Left renal pelvis (tissue), 4 donors: ENCODE measurements at regions not wholly inside any gene's neighbourhood (a gene's known extent, or its start where the extent isn't known, plus 50 kb on each side); places are given as distances from the start of the nearest gene placed in this dataset.
"Not testable (repeated sequence)": the region's sequence is repeated elsewhere in the genome, so short reads cannot be mapped to it uniquely, and the experiment has no call there.

Experiments
- DNase-seq, 4 donors: peaks; one replicate each; pipeline ENCODE4 v3.0.0-alpha.2; 2013; ENCODE audit warnings: low read depth in 4 of 4, low spot score in 3 of 4

GRCh38 chr9:97105220-97105619 is 66.3 kb upstream of the CTSV start:
- DNase-seq, result not testable (repeated sequence)

GRCh38 chr9:97103613-97104383 is 64.9 kb upstream of the CTSV start:
- DNase-seq, result not testable (repeated sequence)

GRCh38 chr9:97099540-97099939 is 60.6 kb upstream of the CTSV start:
- not testable (repeated sequence) for DNase-seq

GRCh38 chr9:97096793-97097192 is 57.9 kb upstream of the CTSV start:
- DNase-seq, result no peak

GRCh38 chr9:97089361-97089760 is 50.4 kb upstream of the CTSV start:
- DNase-seq, result peak in 2 of 4 donors; percentile 18 to 40
